Left ventricle myocardium inferior (tissue), 1 donor: ENCODE measurements at regions not wholly inside any gene's neighbourhood (a gene's known extent, or its start where the extent isn't known, plus 50 kb on each side); places are given as distances from the start of the nearest gene placed in this dataset.

Experiments used
- DNase-seq: peaks from one replicate; pipeline ENCODE4 v3.0.0-alpha.2; 2020
- H3K27ac ChIP-seq: fragments of 200-600 bp; replicated peaks from 2 replicates; pipeline ENCODE4 v1.8.0; 2021
- H3K27me3 ChIP-seq: fragments of 200-600 bp; 2 replicates; pipeline ENCODE4 v1.8.0; 2021; ENCODE audit warnings: low read depth
- H3K36me3 ChIP-seq: fragments of 200-600 bp; 2 replicates; pipeline ENCODE4 v1.8.0; 2021
- H3K4me1 ChIP-seq: fragments of 200-600 bp; 2 replicates; pipeline ENCODE4 v1.8.0; 2021
- H3K4me3 ChIP-seq: fragments of 200-600 bp; 2 replicates; pipeline ENCODE4 v1.8.0; 2021; ENCODE audit warnings: mild to moderate bottlenecking, moderate library complexity
- H3K9me3 ChIP-seq: fragments of 200-600 bp; replicated peaks from 2 replicates; pipeline ENCODE4 v1.8.0; 2021
- intact Hi-C: fragments of 100-400 bp; cut with micrococcal nuclease; formaldehyde crosslinking; loops from one replicate; pipeline ENCODE4 v1.11.0; 2022
- TF ChIP-seq, protein P1 (sequence below): fragments of 200-600 bp; IDR thresholded peaks from 2 replicates; pipeline ENCODE4 v1.8.0; 2021; ENCODE audit warnings: antibody characterized with exemption, mild to moderate bottlenecking, borderline replicate concordance
- donor health status: DM: no; HTN: yes; CAD: no; lungs with severe emphysema.

DNA sequence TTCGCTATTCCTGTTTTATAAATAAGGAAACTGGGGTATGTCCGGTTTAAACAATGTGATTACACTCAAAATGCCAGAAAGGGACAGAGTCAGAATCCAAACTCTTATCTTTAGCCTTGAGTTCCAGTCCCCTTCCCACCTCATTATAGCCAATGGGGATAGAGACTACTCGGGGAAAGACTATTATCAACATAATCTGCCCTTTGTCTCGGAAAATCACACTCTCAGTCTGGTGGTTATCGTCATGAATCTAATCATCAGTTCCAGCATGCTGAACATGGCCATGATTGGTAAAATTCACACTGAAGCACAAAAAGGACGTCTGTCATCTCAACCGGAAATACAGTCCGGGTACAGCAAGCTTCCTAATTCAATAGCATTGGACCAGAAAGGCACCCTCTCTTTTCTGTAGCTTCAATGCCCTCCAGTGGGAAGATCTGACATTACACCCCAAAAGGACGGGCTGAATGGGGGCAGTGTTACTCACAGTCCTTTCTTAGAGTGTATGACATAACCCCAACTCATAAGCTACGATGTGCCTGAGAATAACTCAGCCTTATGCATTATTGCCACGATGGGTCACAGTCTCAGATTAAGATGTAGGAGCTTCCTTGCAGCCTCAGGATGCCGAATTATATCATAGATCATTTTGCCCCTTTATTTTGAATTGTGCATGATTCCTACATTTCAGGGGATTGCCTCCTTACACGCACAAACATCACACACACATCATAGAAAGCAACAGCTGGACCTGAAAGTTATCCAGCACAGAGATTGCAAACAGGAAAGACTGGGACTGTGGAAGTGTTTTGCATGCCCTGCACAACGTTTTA is 390.4 kb upstream of the LMCD1 start:
- TF ChIP-seq, protein P1, sequence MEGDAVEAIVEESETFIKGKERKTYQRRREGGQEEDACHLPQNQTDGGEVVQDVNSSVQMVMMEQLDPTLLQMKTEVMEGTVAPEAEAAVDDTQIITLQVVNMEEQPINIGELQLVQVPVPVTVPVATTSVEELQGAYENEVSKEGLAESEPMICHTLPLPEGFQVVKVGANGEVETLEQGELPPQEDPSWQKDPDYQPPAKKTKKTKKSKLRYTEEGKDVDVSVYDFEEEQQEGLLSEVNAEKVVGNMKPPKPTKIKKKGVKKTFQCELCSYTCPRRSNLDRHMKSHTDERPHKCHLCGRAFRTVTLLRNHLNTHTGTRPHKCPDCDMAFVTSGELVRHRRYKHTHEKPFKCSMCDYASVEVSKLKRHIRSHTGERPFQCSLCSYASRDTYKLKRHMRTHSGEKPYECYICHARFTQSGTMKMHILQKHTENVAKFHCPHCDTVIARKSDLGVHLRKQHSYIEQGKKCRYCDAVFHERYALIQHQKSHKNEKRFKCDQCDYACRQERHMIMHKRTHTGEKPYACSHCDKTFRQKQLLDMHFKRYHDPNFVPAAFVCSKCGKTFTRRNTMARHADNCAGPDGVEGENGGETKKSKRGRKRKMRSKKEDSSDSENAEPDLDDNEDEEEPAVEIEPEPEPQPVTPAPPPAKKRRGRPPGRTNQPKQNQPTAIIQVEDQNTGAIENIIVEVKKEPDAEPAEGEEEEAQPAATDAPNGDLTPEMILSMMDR, result peak; percentile 81
- H3K9me3 ChIP-seq, result no peaks in the 10 kb centered on the region

DNA sequence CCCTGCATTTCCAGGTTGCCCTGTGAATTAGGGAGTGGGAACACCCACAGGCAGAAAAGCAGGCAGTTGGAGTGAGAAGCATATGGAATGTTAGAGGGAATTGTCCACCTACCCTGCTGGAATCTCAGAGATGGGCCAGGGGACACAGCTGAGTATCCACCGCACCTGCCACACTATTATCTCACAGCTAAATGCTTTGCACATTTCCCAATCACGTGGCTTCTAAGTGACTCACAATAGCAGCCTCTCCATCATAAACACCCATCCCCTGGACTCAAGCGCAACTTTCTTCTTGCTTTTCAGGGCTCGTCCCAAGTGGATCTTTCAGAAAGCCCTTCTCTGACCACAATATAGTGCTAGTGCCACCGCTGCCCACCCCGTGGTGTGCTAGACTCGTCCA is 389.0 kb upstream of the LMCD1 start:
- TF ChIP-seq, protein P1, result no peak
- no peaks in the 10 kb centered on the region for H3K9me3 ChIP-seq
- H3K27me3 ChIP-seq, result no peaks in the 10 kb centered on the region
- no peak overlapping the region for H3K4me3 ChIP-seq
- no peak overlapping the region for H3K27ac ChIP-seq
- peaks cover 10% of the 10 kb centered on the region for H3K4me1 ChIP-seq
- no peak for DNase-seq
- no peaks in the 10 kb centered on the region for H3K36me3 ChIP-seq
- intact Hi-C loops, result no loop called here

More for the DNA sequence above, 390.4 kb upstream of the LMCD1 start:
- H3K36me3 ChIP-seq, result no peaks in the 10 kb centered on the region
- no peak for DNase-seq
- peak overlapping the region; percentile 50 for H3K4me3 ChIP-seq
- H3K4me1 ChIP-seq, result peaks cover 10% of the 10 kb centered on the region
- H3K27ac ChIP-seq, result no peak overlapping the region
- intact Hi-C loops, result no loop called here
- H3K27me3 ChIP-seq, result no peaks in the 10 kb centered on the region

DNA sequence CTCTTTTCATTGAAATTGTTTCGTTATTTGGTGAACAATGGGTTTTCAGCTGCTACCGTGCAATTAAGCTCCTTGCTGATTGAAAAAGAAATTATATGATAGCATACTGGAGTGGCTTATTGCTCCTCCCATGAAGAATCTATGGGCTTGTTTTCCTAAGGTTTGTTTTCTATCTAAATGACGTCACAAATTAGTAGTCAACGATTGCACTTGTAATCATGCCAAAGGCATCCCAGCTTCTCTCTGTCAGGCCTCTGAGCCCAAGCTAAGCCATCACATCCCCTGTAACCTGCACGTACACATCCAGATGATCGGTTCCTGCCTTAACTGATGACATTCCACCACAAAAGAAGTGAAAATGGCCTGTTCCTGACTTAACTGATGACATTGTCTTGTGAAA is 388.0 kb upstream of the LMCD1 start:
- intact Hi-C loops, result no loop called here
- TF ChIP-seq, protein P1, result no peak
- H3K36me3 ChIP-seq, result no peaks in the 10 kb centered on the region

DNA sequence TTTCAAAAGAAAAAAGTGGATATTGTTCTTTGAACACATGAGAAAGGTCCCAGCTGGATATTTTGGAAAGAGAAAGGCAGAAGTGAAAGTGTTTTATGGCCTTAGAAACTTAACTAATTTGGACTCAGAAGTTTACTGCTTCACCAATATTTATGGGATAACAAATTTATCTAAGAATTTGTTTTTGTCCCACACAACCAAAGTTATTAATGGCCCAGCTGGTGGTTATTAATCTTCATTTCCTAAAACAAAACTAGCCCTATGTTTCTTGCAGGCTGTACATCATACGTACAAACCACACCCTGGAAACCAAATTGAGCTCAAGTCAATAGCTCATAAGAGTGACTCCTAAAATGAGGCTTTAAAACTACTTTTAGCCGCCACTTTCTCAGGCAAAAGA is 372.9 kb upstream of the LMCD1 start:
- intact Hi-C loops, result no loop called here
- Histone ChIP-seq H3K27me3 (no peaks in the 10 kb centered on the region), H3K9me3 (peaks cover 7% of the 10 kb centered on the region), H3K36me3 (no peaks in the 10 kb centered on the region), H3K27ac (no peak overlapping the region), H3K4me3 (no peak overlapping the region), H3K4me1 (no peaks in the 10 kb centered on the region)
- TF ChIP-seq, protein P1, result no peak
- DNase-seq, result no peak

More for the DNA sequence above, 388.0 kb upstream of the LMCD1 start:
- Histone ChIP-seq H3K4me3 (no peak overlapping the region), H3K27me3 (no peaks in the 10 kb centered on the region), H3K4me1 (peaks cover 10% of the 10 kb centered on the region), H3K9me3 (peaks cover 4% of the 10 kb centered on the region), H3K27ac (no peak overlapping the region)
- no peak for DNase-seq

DNA sequence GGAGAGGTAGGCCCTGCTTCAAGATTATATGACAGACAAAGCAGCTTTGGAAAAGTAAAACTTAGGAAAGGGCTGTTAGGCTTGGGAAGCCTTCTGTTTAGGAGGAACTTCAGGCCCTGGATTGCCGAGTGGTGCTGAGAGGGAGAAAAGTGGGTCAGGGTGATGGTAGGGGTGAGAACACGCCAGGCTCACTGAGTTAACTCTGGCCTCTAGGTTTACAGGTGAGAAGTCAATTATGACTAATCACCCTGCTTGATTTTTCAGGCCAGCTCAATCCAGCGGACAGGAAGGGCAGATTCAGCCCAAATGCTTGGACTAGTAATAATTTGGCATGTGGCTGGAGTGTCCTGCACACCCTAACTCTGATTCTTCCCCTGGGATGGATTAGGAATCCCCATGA is 365.1 kb upstream of the LMCD1 start:
- Histone ChIP-seq H3K4me3 (no peak overlapping the region), H3K4me1 (no peaks in the 10 kb centered on the region), H3K27ac (no peak overlapping the region), H3K36me3 (no peaks in the 10 kb centered on the region), H3K27me3 (no peaks in the 10 kb centered on the region), H3K9me3 (peaks cover 4% of the 10 kb centered on the region)
- intact Hi-C loops, result no loop called here
- DNase-seq, result no peak
- TF ChIP-seq, protein P1, result no peak
